Panc1 (cell line): ENCODE measurements at regions not wholly inside any gene's neighbourhood (a gene's known extent, or its start where the extent isn't known, plus 50 kb on each side); places are given as distances from the start of the nearest gene placed in this dataset.

Experiments used
- ATAC-seq: fragments of 200-7000 bp; cut with Tn5 transposase; 2 replicates; pipeline ENCODE4 v1.9.1; 2020; ENCODE audit warnings: mild to moderate bottlenecking, moderate library complexity
- BruUV-seq: library from RNA; stranded (reverse); fragments of 400-500 nt; replicated peaks from 2 replicates; lab custom pipeline; 2021; lab: Mats Ljungman, UMichigan
- CTCF ChIA-PET: fragments of 300-600 bp; sonication (Branson Sonifier 250); formaldehyde crosslinking; loops from one replicate; lab custom pipeline; 2022; ENCODE audit warnings: antibody characterized with exemption; lab: Charles Lee
- POLR2A ChIA-PET: fragments of 300-600 bp; sonication (Branson Sonifier 250); formaldehyde crosslinking; loops from one replicate; lab custom pipeline; 2022; ENCODE audit warnings: antibody characterized with exemption; lab: Charles Lee
- DNase-seq: peaks from one replicate; pipeline ENCODE4 v3.0.0-alpha.2; 2010; ENCODE audit warnings: low read depth, low spot score
- H3K27ac ChIP-seq: 2 replicates; pipeline ENCODE4 v1.5.1; 2011; ENCODE audit warnings: mild to moderate bottlenecking, low read length, inconsistent platforms
- H3K27me3 ChIP-seq: fragments of 200-500 bp; sonication (Bioruptor generic); 2 replicates; pipeline ENCODE4 v1.6.0; 2014; ENCODE audit warnings: low read length, inconsistent platforms; ENCODE audit not compliant: control insufficient read depth, insufficient read depth
- H3K36me3 ChIP-seq: fragments of 200-500 bp; sonication (Bioruptor generic); 2 replicates; pipeline ENCODE4 v1.5.1; 2014; ENCODE audit warnings: inconsistent platforms, mild to moderate bottlenecking, low read length, moderate library complexity; ENCODE audit not compliant: control insufficient read depth, insufficient read depth
- H3K4me1 ChIP-seq: 2 replicates; pipeline ENCODE4 v1.5.1; 2011; ENCODE audit warnings: inconsistent platforms, mild to moderate bottlenecking, low read length, moderate library complexity; ENCODE audit not compliant: control insufficient read depth, insufficient read depth
- H3K4me3 ChIP-seq, 2 experiments: 2 replicates each; pipeline ENCODE4 v1.5.1; 2011 to 2012; ENCODE audit warnings: low read depth in 2 of 2, low read length in 2 of 2, mild to moderate bottlenecking in 2 of 2, inconsistent platforms in 1 of 2, moderate library complexity in 1 of 2
- H3K9me3 ChIP-seq: fragments of 200-500 bp; sonication (Bioruptor generic); 2 replicates; pipeline ENCODE4 v1.5.1; 2014; ENCODE audit warnings: low read depth, mild to moderate bottlenecking, inconsistent platforms, low read length, moderate library complexity; ENCODE audit not compliant: control insufficient read depth, insufficient read depth
- POLR2AphosphoS5 ChIP-seq: IDR thresholded peaks from 2 replicates; pipeline ENCODE4 v1.6.1; 2012; ENCODE audit warnings: mild to moderate bottlenecking, low read depth, low read length, moderate library complexity
- SIN3A ChIP-seq: IDR thresholded peaks from 2 replicates; pipeline ENCODE4 v1.6.1; 2012; ENCODE audit warnings: low read depth, mild to moderate bottlenecking, low read length, moderate library complexity, borderline replicate concordance; ENCODE audit not compliant: insufficient read depth
- TCF7L2 ChIP-seq: IDR thresholded peaks from 2 replicates; pipeline ENCODE4 v1.6.1; 2011; ENCODE audit warnings: mild to moderate bottlenecking, low read depth, low read length, inconsistent platforms
- in situ Hi-C: cut with HindIII; loops from 2 replicates; pipeline ENCODE4 v1.10.0; 2016; ENCODE audit warnings: low sequenced_read_pairs, low pct_unique_long_range_greater_than_20kb
- intact Hi-C: fragments of 100-400 bp; cut with micrococcal nuclease; formaldehyde crosslinking; loops from one replicate; pipeline ENCODE4 v1.10.0; 2022; ENCODE audit not compliant: unreplicated experiment
- TF ChIP-seq, protein P1 (sequence below), 2 experiments: IDR thresholded peaks; 2 replicates each; pipeline ENCODE4 v1.6.1; 2011 to 2012; ENCODE audit warnings: low read depth in 2 of 2, control low read depth in 1 of 2, low read length in 1 of 2, mild to moderate bottlenecking in 1 of 2, moderate library complexity in 1 of 2; ENCODE audit not compliant: insufficient read depth in 1 of 2
- TF ChIP-seq, protein P2 (sequence below): fragments of 450-650 bp; IDR thresholded peaks from 2 replicates; pipeline ENCODE4 v1.5.1; 2017; ENCODE audit warnings: mild to moderate bottlenecking

DNA sequence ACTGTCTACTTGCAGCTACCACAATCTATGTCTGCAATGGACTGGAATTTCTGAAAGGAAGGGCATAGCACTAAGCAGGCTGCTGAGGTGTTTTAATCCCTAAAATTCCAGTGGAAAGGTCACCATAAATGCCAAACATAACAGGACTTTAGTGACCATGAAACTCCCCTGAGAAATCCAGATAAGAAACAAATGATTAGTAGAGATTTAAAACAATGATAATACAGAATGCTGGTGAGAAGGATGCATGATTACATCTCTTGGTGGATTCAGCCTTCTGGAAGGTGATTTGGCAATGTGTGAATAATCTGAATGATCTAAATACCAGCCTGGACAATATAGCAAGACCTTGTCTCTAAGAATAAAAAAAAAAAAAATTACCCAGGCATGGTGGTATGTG lies 475.0 kb upstream of the CBLB start:
- intact Hi-C loops: no loop called here
- POLR2A ChIA-PET: no interaction called here
- CTCF ChIA-PET: no interaction called here

DNA sequence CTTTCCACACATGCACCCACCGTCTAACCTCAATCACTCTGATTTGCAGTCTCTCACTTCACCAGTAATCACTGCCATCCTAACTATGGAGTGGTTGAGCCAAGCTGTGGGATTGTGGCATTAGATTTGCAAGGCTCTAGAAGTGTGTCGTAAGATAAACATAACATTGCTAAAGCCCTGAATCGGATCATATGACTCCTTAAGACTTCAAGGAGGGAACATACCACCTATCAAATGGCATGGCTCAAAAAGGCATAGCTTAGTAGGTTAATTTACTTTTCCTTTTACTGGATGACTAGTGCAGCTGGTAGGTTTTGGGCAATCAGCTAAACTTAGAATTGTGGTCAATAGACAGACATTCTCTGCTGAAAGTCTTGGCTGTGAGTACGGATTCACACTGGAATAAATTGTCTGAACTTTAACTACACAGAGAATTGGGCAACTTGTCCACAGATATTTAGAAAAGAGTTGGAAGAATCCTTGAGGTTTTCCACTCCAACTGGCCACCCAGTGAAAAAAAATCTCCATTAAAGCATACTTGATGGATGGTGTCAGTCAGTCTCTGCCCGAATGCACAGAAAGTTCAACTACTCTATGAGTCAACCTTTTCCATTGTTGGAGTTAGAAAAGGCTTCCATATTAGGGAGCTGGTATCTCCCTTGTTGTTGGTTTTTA lies 476.7 kb upstream of the CBLB start:
- Histone ChIP-seq H3K4me3 (no peak overlapping the region), H3K4me1 (no peaks in the 10 kb centered on the region), H3K27ac (no peak overlapping the region), H3K9me3 (no peaks in the 10 kb centered on the region), H3K36me3 (no peaks in the 10 kb centered on the region), H3K27me3 (no peaks in the 10 kb centered on the region)
- ChIA-PET CTCF (no interaction called here), POLR2A (no interaction called here)
- TF ChIP-seq, protein P1, sequence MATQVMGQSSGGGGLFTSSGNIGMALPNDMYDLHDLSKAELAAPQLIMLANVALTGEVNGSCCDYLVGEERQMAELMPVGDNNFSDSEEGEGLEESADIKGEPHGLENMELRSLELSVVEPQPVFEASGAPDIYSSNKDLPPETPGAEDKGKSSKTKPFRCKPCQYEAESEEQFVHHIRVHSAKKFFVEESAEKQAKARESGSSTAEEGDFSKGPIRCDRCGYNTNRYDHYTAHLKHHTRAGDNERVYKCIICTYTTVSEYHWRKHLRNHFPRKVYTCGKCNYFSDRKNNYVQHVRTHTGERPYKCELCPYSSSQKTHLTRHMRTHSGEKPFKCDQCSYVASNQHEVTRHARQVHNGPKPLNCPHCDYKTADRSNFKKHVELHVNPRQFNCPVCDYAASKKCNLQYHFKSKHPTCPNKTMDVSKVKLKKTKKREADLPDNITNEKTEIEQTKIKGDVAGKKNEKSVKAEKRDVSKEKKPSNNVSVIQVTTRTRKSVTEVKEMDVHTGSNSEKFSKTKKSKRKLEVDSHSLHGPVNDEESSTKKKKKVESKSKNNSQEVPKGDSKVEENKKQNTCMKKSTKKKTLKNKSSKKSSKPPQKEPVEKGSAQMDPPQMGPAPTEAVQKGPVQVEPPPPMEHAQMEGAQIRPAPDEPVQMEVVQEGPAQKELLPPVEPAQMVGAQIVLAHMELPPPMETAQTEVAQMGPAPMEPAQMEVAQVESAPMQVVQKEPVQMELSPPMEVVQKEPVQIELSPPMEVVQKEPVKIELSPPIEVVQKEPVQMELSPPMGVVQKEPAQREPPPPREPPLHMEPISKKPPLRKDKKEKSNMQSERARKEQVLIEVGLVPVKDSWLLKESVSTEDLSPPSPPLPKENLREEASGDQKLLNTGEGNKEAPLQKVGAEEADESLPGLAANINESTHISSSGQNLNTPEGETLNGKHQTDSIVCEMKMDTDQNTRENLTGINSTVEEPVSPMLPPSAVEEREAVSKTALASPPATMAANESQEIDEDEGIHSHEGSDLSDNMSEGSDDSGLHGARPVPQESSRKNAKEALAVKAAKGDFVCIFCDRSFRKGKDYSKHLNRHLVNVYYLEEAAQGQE (IDR thresholded peaks at IDR 0.05; ENCODE audit: insufficient read depth in 1 of 2, low read depth in 2 of 2, low read length in 1 of 2): no peak
- TF ChIP-seq POLR2AphosphoS5: no peak
- no peak for TF ChIP-seq SIN3A
- TF ChIP-seq, protein P2, sequence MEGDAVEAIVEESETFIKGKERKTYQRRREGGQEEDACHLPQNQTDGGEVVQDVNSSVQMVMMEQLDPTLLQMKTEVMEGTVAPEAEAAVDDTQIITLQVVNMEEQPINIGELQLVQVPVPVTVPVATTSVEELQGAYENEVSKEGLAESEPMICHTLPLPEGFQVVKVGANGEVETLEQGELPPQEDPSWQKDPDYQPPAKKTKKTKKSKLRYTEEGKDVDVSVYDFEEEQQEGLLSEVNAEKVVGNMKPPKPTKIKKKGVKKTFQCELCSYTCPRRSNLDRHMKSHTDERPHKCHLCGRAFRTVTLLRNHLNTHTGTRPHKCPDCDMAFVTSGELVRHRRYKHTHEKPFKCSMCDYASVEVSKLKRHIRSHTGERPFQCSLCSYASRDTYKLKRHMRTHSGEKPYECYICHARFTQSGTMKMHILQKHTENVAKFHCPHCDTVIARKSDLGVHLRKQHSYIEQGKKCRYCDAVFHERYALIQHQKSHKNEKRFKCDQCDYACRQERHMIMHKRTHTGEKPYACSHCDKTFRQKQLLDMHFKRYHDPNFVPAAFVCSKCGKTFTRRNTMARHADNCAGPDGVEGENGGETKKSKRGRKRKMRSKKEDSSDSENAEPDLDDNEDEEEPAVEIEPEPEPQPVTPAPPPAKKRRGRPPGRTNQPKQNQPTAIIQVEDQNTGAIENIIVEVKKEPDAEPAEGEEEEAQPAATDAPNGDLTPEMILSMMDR: no peak
- no peak for TF ChIP-seq TCF7L2
- intact Hi-C loops: no loop called here
- no TSS peak for BruUV-seq
- DNase-seq: no peak
- no peak for ATAC-seq
- in situ Hi-C loops: no loop called here

More for the DNA sequence above, 475.0 kb upstream of the CBLB start:
- no peaks in the 10 kb centered on the region for H3K27me3 ChIP-seq
- no peak overlapping the region for H3K4me3 ChIP-seq
- in situ Hi-C loops: no loop called here
- DNase-seq: no peak
- no peak overlapping the region for H3K27ac ChIP-seq
- no peaks in the 10 kb centered on the region for H3K9me3 ChIP-seq
- no peak for ATAC-seq
- TF ChIP-seq, protein P1 (IDR thresholded peaks at IDR 0.05; ENCODE audit: insufficient read depth in 1 of 2, low read depth in 2 of 2, low read length in 1 of 2): no peak
- TF ChIP-seq, protein P2: no peak
- TF ChIP-seq SIN3A: no peak
- no peak for TF ChIP-seq TCF7L2
- no peak for TF ChIP-seq POLR2AphosphoS5
- no TSS peak for BruUV-seq
- H3K36me3 ChIP-seq: no peaks in the 10 kb centered on the region
- H3K4me1 ChIP-seq: no peaks in the 10 kb centered on the region
